A673 (cell line): ENCODE measurements at regions not wholly inside any gene's neighbourhood (a gene's known extent, or its start where the extent isn't known, plus 50 kb on each side); places are given as distances from the start of the nearest gene placed in this dataset.

Experiments used
- EZH2 ChIP-seq: fragments of 200-600 bp; sonication (generic); IDR thresholded peaks from 2 replicates; pipeline ENCODE4 v1.6.1; 2017; ENCODE audit warnings: borderline replicate concordance, low read depth, mild to moderate bottlenecking, mixed read lengths, antibody characterized with exemption, low read length; ENCODE audit not compliant: poor library complexity, severe bottlenecking
- TF ChIP-seq, protein P1 (sequence below): fragments of 300-800, 200-600 bp; sonication (generic); conservative IDR thresholded peaks from 2 replicates; pipeline ENCODE4 v1.5.1; 2017; ENCODE audit warnings: low read depth, mild to moderate bottlenecking, antibody characterized with exemption, low read length, moderate library complexity, mixed read lengths

DNA sequence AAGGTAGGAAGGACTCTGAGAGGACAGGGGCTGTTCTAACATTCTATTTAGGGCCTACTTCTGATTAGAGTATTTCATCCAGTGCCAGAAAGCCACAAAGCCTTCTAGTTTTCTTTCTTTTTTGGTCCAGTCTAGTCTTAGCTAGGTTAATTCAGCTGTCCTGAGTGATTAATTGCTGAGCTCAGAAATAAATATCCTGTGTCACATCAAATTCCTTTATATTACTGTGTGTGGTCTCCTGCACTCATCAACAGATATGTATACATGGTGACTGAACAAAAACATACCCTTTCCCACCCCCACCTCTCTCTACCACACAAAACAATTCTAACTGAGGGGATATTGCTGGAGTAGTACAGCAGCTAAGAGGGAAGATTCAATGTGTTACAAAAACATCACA lies 601.5 kb upstream of the NRSN1 start:
- TF ChIP-seq, protein P1, sequence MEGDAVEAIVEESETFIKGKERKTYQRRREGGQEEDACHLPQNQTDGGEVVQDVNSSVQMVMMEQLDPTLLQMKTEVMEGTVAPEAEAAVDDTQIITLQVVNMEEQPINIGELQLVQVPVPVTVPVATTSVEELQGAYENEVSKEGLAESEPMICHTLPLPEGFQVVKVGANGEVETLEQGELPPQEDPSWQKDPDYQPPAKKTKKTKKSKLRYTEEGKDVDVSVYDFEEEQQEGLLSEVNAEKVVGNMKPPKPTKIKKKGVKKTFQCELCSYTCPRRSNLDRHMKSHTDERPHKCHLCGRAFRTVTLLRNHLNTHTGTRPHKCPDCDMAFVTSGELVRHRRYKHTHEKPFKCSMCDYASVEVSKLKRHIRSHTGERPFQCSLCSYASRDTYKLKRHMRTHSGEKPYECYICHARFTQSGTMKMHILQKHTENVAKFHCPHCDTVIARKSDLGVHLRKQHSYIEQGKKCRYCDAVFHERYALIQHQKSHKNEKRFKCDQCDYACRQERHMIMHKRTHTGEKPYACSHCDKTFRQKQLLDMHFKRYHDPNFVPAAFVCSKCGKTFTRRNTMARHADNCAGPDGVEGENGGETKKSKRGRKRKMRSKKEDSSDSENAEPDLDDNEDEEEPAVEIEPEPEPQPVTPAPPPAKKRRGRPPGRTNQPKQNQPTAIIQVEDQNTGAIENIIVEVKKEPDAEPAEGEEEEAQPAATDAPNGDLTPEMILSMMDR = no peak
- no peak for TF ChIP-seq EZH2
